ENCODE measurements at regions not wholly inside any gene's neighbourhood (a gene's known extent, or its start where the extent isn't known, plus 50 kb on each side); places are given as distances from the start of the nearest gene placed in this dataset.
"Not testable (repeated sequence)": the region's sequence is repeated elsewhere in the genome, so short reads cannot be mapped to it uniquely, and the experiment has no call there.

- not testable (repeated sequence) for H3K36me3 ChIP-seq (ENCODE audit: control insufficient read depth, insufficient read depth, low read length); H3K9me3 ChIP-seq (ENCODE audit: control insufficient read depth, insufficient read depth, low read length); H3K27ac ChIP-seq (ENCODE audit: low read depth, low read length); H3K4me3 ChIP-seq (ENCODE audit: low read depth, low read length); H3K4me1 ChIP-seq (ENCODE audit: control insufficient read depth, insufficient read depth, low read length); H3K27me3 ChIP-seq (ENCODE audit: control insufficient read depth, insufficient read depth, low read length); DNase-seq (ENCODE audit: low read depth in 4 of 6, low spot score in 6 of 6)
- 80% methylated on average over 1 of the region's 3 CpGs for WGBS (ENCODE audit: insufficient coverage)
Measured at GRCh38 chr11:34817812-34818211, 98.4 kb downstream of the APIP start.

- Histone ChIP-seq H3K4me3 (ENCODE audit: low read depth, low read length) (no peak overlapping the region), H3K36me3 (ENCODE audit: control insufficient read depth, insufficient read depth, low read length) (no peaks in the 10 kb centered on the region), H3K27ac (ENCODE audit: low read depth, low read length) (no peak overlapping the region), H3K27me3 (ENCODE audit: control insufficient read depth, insufficient read depth, low read length) (no peaks in the 10 kb centered on the region), H3K4me1 (ENCODE audit: control insufficient read depth, insufficient read depth, low read length) (no peaks in the 10 kb centered on the region), H3K9me3 (ENCODE audit: control insufficient read depth, insufficient read depth, low read length) (peaks cover 1% of the 10 kb centered on the region)
- 48% methylated on average over 2 of the region's 4 CpGs for WGBS (ENCODE audit: insufficient coverage)
- no peak for DNase-seq (ENCODE audit: low read depth in 4 of 6, low spot score in 6 of 6)
Measured at GRCh38 chr11:34816698-34817213, 99.4 kb downstream of the APIP start.

GRCh38 chr11:34812905-34813576 lies 103.1 kb downstream of the APIP start:
- Histone ChIP-seq H3K9me3 (ENCODE audit: control insufficient read depth, insufficient read depth, low read length) (peaks cover 1% of the 10 kb centered on the region), H3K4me1 (ENCODE audit: control insufficient read depth, insufficient read depth, low read length) (no peaks in the 10 kb centered on the region), H3K4me3 (ENCODE audit: low read depth, low read length) (no peak overlapping the region), H3K27ac (ENCODE audit: low read depth, low read length) (no peak overlapping the region), H3K27me3 (ENCODE audit: control insufficient read depth, insufficient read depth, low read length) (no peaks in the 10 kb centered on the region), H3K36me3 (ENCODE audit: control insufficient read depth, insufficient read depth, low read length) (no peaks in the 10 kb centered on the region)
- DNase-seq (ENCODE audit: low read depth in 4 of 6, low spot score in 6 of 6): no peak
- WGBS (ENCODE audit: insufficient coverage): no CpG with 5 or more reads among the region's 1 CpG

- H3K27ac ChIP-seq (ENCODE audit: low read depth, low read length): no peak overlapping the region
- no peaks in the 10 kb centered on the region for H3K27me3 ChIP-seq (ENCODE audit: control insufficient read depth, insufficient read depth, low read length)
- H3K4me1 ChIP-seq (ENCODE audit: control insufficient read depth, insufficient read depth, low read length): no peaks in the 10 kb centered on the region
- H3K4me3 ChIP-seq (ENCODE audit: low read depth, low read length): no peak overlapping the region
- no peak for DNase-seq (ENCODE audit: low read depth in 4 of 6, low spot score in 6 of 6)
- H3K36me3 ChIP-seq (ENCODE audit: control insufficient read depth, insufficient read depth, low read length): no peaks in the 10 kb centered on the region
- H3K9me3 ChIP-seq (ENCODE audit: control insufficient read depth, insufficient read depth, low read length): peaks cover 1% of the 10 kb centered on the region
- 86% methylated on average over 1 of the region's 3 CpGs for WGBS (ENCODE audit: insufficient coverage)
Measured at GRCh38 chr11:34811858-34812257, 104.3 kb downstream of the APIP start.

- Histone ChIP-seq H3K27me3 (ENCODE audit: control insufficient read depth, insufficient read depth, low read length) (no peaks in the 10 kb centered on the region), H3K36me3 (ENCODE audit: control insufficient read depth, insufficient read depth, low read length) (no peaks in the 10 kb centered on the region), H3K9me3 (ENCODE audit: control insufficient read depth, insufficient read depth, low read length) (peaks cover 1% of the 10 kb centered on the region), H3K4me1 (ENCODE audit: control insufficient read depth, insufficient read depth, low read length) (no peaks in the 10 kb centered on the region), H3K4me3 (ENCODE audit: low read depth, low read length) (no peak overlapping the region), H3K27ac (ENCODE audit: low read depth, low read length) (no peak overlapping the region)
- DNase-seq (ENCODE audit: low read depth in 4 of 6, low spot score in 6 of 6): no peak
- WGBS (ENCODE audit: insufficient coverage): 70% methylated on average over 2 of the region's 2 CpGs
Measured at GRCh38 chr11:34810107-34810562, 106.0 kb downstream of the APIP start.

- Histone ChIP-seq H3K27ac (ENCODE audit: low read depth, low read length) (no peak overlapping the region), H3K4me1 (ENCODE audit: control insufficient read depth, insufficient read depth, low read length) (no peaks in the 10 kb centered on the region), H3K36me3 (ENCODE audit: control insufficient read depth, insufficient read depth, low read length) (no peaks in the 10 kb centered on the region), H3K4me3 (ENCODE audit: low read depth, low read length) (no peak overlapping the region), H3K27me3 (ENCODE audit: control insufficient read depth, insufficient read depth, low read length) (no peaks in the 10 kb centered on the region), H3K9me3 (ENCODE audit: control insufficient read depth, insufficient read depth, low read length) (peaks cover 1% of the 10 kb centered on the region)
- 79% methylated on average over 1 of the region's 2 CpGs for WGBS (ENCODE audit: insufficient coverage)
- DNase-seq (ENCODE audit: low read depth in 4 of 6, low spot score in 6 of 6): no peak
Measured at GRCh38 chr11:34809191-34810106, 106.7 kb downstream of the APIP start.

- no peak for DNase-seq (ENCODE audit: low read depth in 4 of 6, low spot score in 6 of 6)
- Histone ChIP-seq H3K4me3 (ENCODE audit: low read depth, low read length) (no peak overlapping the region), H3K27me3 (ENCODE audit: control insufficient read depth, insufficient read depth, low read length) (no peaks in the 10 kb centered on the region), H3K36me3 (ENCODE audit: control insufficient read depth, insufficient read depth, low read length) (no peaks in the 10 kb centered on the region), H3K4me1 (ENCODE audit: control insufficient read depth, insufficient read depth, low read length) (no peaks in the 10 kb centered on the region), H3K9me3 (ENCODE audit: control insufficient read depth, insufficient read depth, low read length) (no peaks in the 10 kb centered on the region), H3K27ac (ENCODE audit: low read depth, low read length) (no peak overlapping the region)
- WGBS (ENCODE audit: insufficient coverage): 60% methylated on average over 1 of the region's 5 CpGs
Measured at GRCh38 chr11:34806875-34807274, 109.3 kb downstream of the APIP start.

- Histone ChIP-seq H3K27ac (ENCODE audit: low read depth, low read length) (no peak overlapping the region), H3K4me1 (ENCODE audit: control insufficient read depth, insufficient read depth, low read length) (no peaks in the 10 kb centered on the region), H3K9me3 (ENCODE audit: control insufficient read depth, insufficient read depth, low read length) (no peaks in the 10 kb centered on the region), H3K36me3 (ENCODE audit: control insufficient read depth, insufficient read depth, low read length) (no peaks in the 10 kb centered on the region), H3K4me3 (ENCODE audit: low read depth, low read length) (no peak overlapping the region), H3K27me3 (ENCODE audit: control insufficient read depth, insufficient read depth, low read length) (no peaks in the 10 kb centered on the region)
- no peak for DNase-seq (ENCODE audit: low read depth in 4 of 6, low spot score in 6 of 6)
- WGBS (ENCODE audit: insufficient coverage): 94% methylated on average over 2 of the region's 4 CpGs
Measured at GRCh38 chr11:34805937-34806336, 110.2 kb downstream of the APIP start.

- Histone ChIP-seq H3K4me3 (ENCODE audit: low read depth, low read length) (no peak overlapping the region), H3K4me1 (ENCODE audit: control insufficient read depth, insufficient read depth, low read length) (no peaks in the 10 kb centered on the region), H3K9me3 (ENCODE audit: control insufficient read depth, insufficient read depth, low read length) (peaks cover 1% of the 10 kb centered on the region), H3K27me3 (ENCODE audit: control insufficient read depth, insufficient read depth, low read length) (no peaks in the 10 kb centered on the region), H3K36me3 (ENCODE audit: control insufficient read depth, insufficient read depth, low read length) (no peaks in the 10 kb centered on the region), H3K27ac (ENCODE audit: low read depth, low read length) (no peak overlapping the region)
- DNase-seq (ENCODE audit: low read depth in 4 of 6, low spot score in 6 of 6): no peak
- 85% methylated on average over 1 of the region's 1 CpG for WGBS (ENCODE audit: insufficient coverage)
Measured at GRCh38 chr11:34799848-34800247, 116.3 kb downstream of the APIP start.

All from spinal cord (tissue), 9 donors.